GM10248 (cell line): ENCODE measurements at regions not wholly inside any gene's neighbourhood (a gene's known extent, or its start where the extent isn't known, plus 50 kb on each side); places are given as distances from the start of the nearest gene placed in this dataset.

Source experiments
- CTCF ChIA-PET: fragments of 300-600 bp; sonication (Branson Sonifier 250); formaldehyde crosslinking; extraction: SDS; loops from one replicate; lab custom pipeline; 2021; ENCODE audit warnings: antibody characterized with exemption; lab: Yijun Ruan, JAX
- POLR2A ChIA-PET: fragments of 350-650 bp; sonication (Branson Sonifier 250); formaldehyde crosslinking; extraction: SDS; loops from one replicate; lab custom pipeline; 2020; ENCODE audit warnings: antibody characterized with exemption; lab: Yijun Ruan, JAX
- DNase-seq: peaks from one replicate; pipeline ENCODE4 v3.0.0; 2012; ENCODE audit errors: extremely low spot score
- TF ChIP-seq, protein P1 (sequence below): IDR thresholded peaks from 2 replicates; pipeline ENCODE4 v1.5.1; 2012; ENCODE audit warnings: mild to moderate bottlenecking, low read depth; ENCODE audit errors: extremely low read depth, missing control alignments, control extremely low read depth

DNA sequence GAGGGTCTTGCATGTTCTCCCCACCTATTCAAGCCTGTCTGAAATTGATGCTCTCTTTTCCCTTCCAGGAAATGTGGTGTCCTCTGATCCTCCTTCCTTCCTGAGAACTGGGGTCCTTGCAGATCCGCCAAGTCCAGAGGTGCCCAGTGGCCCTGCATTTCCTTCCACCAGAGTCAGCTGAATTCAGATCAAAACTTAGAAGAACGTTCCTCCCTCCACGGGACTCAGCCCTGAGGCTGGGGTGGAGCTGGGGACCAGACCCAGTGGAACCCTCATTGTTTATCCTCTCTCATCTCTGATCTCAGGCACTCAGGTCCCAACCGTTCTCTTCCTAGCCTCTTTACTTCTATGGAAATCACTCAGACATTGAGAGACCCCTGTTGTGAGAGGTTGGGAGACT is 477.3 kb downstream of the TSHZ3 start:
- TF ChIP-seq, protein P1, sequence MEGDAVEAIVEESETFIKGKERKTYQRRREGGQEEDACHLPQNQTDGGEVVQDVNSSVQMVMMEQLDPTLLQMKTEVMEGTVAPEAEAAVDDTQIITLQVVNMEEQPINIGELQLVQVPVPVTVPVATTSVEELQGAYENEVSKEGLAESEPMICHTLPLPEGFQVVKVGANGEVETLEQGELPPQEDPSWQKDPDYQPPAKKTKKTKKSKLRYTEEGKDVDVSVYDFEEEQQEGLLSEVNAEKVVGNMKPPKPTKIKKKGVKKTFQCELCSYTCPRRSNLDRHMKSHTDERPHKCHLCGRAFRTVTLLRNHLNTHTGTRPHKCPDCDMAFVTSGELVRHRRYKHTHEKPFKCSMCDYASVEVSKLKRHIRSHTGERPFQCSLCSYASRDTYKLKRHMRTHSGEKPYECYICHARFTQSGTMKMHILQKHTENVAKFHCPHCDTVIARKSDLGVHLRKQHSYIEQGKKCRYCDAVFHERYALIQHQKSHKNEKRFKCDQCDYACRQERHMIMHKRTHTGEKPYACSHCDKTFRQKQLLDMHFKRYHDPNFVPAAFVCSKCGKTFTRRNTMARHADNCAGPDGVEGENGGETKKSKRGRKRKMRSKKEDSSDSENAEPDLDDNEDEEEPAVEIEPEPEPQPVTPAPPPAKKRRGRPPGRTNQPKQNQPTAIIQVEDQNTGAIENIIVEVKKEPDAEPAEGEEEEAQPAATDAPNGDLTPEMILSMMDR, result no peak
- ChIA-PET POLR2A (no interaction called here), CTCF (no interaction called here)
- DNase-seq, result no peak

DNA sequence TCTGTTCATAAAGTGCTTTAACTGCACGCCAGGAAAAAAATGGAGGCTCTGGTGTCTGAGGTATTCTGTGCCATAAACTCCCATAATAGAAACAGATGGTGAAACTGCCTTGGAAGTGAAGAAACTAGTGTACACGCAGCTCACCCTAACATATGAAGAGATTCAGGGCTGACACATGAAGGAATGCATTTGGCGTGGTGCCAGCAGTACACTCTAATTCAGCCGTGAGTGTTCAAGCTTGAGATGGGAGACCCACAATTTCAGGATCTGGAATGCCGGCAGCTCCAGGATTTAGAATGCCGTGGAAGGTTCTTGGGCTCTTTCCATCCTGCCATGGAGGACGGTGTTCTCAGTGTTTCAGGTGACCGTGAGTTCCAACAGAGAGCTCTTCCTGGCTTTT is 478.4 kb downstream of the TSHZ3 start:
- CTCF ChIA-PET, result no interaction called here
- POLR2A ChIA-PET, result no interaction called here
- TF ChIP-seq, protein P1, result no peak
- DNase-seq, result no peak

DNA sequence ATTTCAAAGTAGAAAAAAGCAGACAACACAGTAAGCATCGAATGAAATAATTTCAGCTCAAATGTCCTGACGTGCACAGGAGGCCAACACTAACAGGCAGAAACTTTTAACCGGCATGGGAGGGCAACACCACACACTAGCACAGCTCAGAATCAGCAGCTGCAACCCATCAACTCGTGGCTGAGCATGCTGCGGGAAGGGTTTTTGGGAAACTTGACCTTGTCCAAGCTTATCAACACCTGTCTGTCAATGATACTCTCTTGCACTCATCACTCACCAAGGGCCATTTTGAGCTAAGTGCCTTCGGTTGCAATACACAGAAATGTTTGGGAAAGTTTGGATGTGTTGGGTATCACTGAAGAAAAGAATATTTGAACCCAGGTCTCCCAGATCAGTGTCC is 483.7 kb downstream of the TSHZ3 start:
- no peak for DNase-seq
- TF ChIP-seq, protein P1, result no peak
- POLR2A ChIA-PET, result no interaction called here
- CTCF ChIA-PET, result no interaction called here

DNA sequence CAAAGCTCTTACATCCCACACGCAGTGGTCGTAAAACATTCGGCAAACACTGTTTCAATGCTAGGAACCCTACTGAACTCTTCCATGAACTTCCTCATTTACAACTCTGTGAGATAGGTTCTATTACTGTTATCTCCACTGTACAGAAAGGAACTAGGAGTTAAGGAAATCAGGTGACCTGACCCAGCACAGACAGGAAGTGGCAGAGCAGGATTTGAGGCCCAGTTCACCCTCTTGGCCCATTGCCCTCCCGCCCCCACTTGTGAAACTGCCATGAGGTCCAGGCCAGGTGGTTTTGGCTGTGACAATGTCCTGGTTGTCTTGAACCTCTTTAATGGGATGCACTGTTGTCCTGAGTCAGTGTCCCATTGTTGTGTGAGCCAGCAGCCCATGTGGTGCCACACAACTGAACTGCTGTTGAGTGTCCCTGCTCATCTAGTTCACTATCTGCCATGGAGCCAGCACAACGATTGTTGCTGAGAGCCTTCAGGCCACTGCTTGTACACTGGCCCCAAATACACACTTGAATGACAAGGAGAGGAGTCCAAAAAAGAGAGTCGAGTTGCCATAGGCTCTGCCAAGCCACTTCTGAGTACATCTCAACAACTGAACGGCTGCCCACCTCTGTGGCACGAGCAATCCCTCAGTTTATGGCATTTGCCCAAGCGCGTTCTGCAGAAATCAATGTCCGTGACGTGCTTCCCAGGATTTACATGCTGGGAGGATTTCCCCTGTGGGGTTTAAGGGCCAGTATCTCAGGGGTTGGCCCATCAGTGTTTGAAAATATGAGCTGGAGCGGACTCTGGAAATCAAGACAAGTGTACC is 484.6 kb downstream of the TSHZ3 start:
- ChIA-PET POLR2A (no interaction called here), CTCF (no interaction called here)
- no peak for DNase-seq

DNA sequence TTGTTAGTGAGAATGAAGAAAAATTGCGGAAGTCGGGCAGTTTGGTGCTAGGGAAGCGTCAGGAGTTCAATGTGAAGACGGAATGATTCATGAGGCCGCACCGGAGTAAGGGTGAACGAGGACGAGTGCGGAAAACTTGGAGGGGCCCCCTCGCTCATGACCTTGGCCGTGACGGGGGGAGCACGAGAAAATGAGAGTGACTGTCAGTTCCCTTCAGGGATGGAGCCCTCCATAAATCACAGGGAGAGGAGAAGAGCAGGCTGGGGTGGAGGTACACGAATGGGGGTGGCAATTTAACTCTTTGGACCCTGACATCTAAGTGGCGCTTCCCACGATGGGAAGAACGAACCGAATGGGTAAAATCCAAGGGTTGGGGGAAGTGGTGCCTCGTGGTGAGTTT is 486.4 kb downstream of the TSHZ3 start:
- POLR2A ChIA-PET, result no interaction called here
- DNase-seq, result no peak
- CTCF ChIA-PET, result no interaction called here
- TF ChIP-seq, protein P1, result no peak

More for the DNA sequence above, 484.6 kb downstream of the TSHZ3 start:
- TF ChIP-seq, protein P1, result no peak

DNA sequence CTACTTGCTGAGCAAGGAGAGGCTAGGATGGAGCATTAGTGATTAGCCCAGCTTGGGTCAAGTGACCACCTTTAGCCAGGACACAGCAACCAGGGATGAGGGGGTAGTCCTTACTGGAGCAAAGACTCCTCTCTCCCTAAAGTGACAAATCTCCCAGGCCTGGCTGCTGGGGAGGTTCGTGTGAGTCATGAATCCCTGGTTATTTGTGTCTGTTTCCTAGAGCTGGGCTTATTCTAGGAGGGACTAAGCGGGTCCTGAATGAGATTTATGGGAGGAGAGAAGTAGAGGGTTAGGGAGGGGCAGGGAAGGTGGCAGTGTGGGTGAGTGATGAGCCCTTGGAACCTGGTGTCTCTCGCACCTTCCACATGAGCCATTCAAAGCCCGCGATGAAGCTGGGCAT is 487.3 kb downstream of the TSHZ3 start:
- ChIA-PET POLR2A (no interaction called here), CTCF (no interaction called here)
- DNase-seq, result no peak
- TF ChIP-seq, protein P1, result no peak
